ENCODE measurements at regions not wholly inside any gene's neighbourhood (a gene's known extent, or its start where the extent isn't known, plus 50 kb on each side); places are given as distances from the start of the nearest gene placed in this dataset.

DNA sequence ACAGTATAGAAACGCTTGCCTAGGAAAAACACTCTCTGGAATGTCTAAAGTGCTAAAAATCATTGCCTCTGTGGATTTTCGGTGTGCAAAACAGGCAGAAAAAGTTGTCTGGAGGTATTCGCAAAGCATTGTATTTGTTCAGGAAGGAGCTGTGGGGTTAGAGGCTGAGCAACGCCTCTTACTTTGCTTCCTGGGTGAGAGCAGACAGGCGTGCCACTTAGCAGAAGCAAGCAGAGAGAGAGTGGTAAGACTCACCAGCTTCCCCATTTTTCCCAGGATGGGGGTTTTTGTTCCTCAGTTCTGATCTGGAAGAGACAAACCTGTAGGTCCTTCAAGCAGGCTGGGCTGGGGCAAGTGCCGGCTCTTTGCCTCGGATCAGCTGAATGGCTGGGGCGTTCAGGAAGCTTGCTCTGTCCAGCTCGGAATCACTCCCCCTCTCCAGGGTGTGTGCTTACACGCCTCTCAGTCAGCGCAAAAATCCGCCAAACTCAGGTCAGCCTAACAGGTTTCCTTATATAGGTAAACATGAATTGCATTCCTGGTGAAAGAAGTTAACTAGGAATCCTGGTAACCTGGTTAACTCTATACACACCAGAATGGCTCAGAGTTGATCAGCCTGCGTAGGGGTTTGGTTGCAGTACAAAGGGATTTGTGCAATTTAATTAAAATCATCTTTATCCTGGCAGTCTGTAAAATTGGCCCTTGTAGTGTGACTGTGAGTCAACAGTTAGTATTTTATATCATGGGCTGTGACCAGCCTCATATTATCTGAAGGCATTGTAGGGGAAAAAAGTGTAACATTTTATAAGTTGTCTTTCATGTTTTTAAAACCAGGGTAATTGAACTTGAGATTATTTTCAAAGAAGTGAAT, 213.1 kb upstream of the MID1 start:
- TF ChIP-seq, protein P1, sequence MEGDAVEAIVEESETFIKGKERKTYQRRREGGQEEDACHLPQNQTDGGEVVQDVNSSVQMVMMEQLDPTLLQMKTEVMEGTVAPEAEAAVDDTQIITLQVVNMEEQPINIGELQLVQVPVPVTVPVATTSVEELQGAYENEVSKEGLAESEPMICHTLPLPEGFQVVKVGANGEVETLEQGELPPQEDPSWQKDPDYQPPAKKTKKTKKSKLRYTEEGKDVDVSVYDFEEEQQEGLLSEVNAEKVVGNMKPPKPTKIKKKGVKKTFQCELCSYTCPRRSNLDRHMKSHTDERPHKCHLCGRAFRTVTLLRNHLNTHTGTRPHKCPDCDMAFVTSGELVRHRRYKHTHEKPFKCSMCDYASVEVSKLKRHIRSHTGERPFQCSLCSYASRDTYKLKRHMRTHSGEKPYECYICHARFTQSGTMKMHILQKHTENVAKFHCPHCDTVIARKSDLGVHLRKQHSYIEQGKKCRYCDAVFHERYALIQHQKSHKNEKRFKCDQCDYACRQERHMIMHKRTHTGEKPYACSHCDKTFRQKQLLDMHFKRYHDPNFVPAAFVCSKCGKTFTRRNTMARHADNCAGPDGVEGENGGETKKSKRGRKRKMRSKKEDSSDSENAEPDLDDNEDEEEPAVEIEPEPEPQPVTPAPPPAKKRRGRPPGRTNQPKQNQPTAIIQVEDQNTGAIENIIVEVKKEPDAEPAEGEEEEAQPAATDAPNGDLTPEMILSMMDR (conservative IDR thresholded peaks at IDR 0.05; ENCODE audit: low read depth, low read length) = no peak
- no peak for TF ChIP-seq POLR2A (IDR thresholded peaks at IDR 0.05; ENCODE audit: low read depth, low read length)
- TF ChIP-seq RFX5 (IDR thresholded peaks at IDR 0.05; ENCODE audit: low read depth, low read length) = no peak
